DMS114 treated with DMSO at 0.1 percent for 48 hours (cell line): ENCODE measurements at regions not wholly inside any gene's neighbourhood (a gene's known extent, or its start where the extent isn't known, plus 50 kb on each side); places are given as distances from the start of the nearest gene placed in this dataset.

ENCODE experiments used
- DNase-seq: peaks from one replicate; lab custom pipeline; 2025; ENCODE audit not compliant: unreplicated experiment; lab: John Stamatoyannopoulos, UW

- DNase-seq, result no peak
Observed at GRCh38 chr11:27287205-27287604, 75.8 kb downstream of the CCDC34 start.

- no peak for DNase-seq
Observed at GRCh38 chr11:27285761-27286160, 77.3 kb downstream of the CCDC34 start.

- DNase-seq, result no peak
Observed at GRCh38 chr11:27282806-27283205, 80.2 kb downstream of the CCDC34 start.

GRCh38 chr11:27281740-27282590 is 81.0 kb downstream of the CCDC34 start:
- no peak for DNase-seq

GRCh38 chr11:27281276-27281675 is 81.7 kb downstream of the CCDC34 start:
- DNase-seq, result no peak

- DNase-seq, result no peak
Observed at GRCh38 chr11:27280140-27280539, 82.9 kb downstream of the CCDC34 start.

GRCh38 chr11:27279460-27279859 is 83.6 kb downstream of the CCDC34 start:
- DNase-seq, result no peak

- no peak for DNase-seq
Observed at GRCh38 chr11:27277843-27278242, 85.2 kb downstream of the CCDC34 start.

GRCh38 chr11:27276141-27276540 is 86.9 kb downstream of the CCDC34 start:
- no peak for DNase-seq

- no peak for DNase-seq
Observed at GRCh38 chr11:27274854-27275395, 88.1 kb downstream of the CCDC34 start.

- DNase-seq, result no peak
Observed at GRCh38 chr11:27266125-27266524, 96.9 kb downstream of the CCDC34 start.

GRCh38 chr11:27263986-27264385 is 99.0 kb downstream of the CCDC34 start:
- no peak for DNase-seq

- no peak for DNase-seq
Observed at GRCh38 chr11:27263046-27263445, 100.0 kb downstream of the CCDC34 start.

GRCh38 chr11:27255447-27255828 is 107.6 kb downstream of the CCDC34 start:
- no peak for DNase-seq

GRCh38 chr11:27254744-27255446 is 108.1 kb downstream of the CCDC34 start:
- no peak for DNase-seq

- DNase-seq, result no peak
Observed at GRCh38 chr11:27253224-27253623, 109.8 kb downstream of the CCDC34 start.

- no peak for DNase-seq
Observed at GRCh38 chr11:27250867-27251665, 111.9 kb downstream of the CCDC34 start.

- DNase-seq, result no peak
Observed at GRCh38 chr11:27248576-27249509, 114.2 kb downstream of the CCDC34 start.

- DNase-seq, result no peak
Observed at GRCh38 chr11:27247660-27248059, 115.4 kb downstream of the CCDC34 start.

- no peak for DNase-seq
Observed at GRCh38 chr11:27246925-27247324, 116.1 kb downstream of the CCDC34 start.
